Thyroid gland (tissue), 4 donors: ENCODE measurements at regions not wholly inside any gene's neighbourhood (a gene's known extent, or its start where the extent isn't known, plus 50 kb on each side); places are given as distances from the start of the nearest gene placed in this dataset.

ENCODE experiments used
- DNase-seq, 2 donors: peaks; one replicate each; pipeline ENCODE4 v3.0.0-alpha.2; 2019
- H3K27ac ChIP-seq, 3 donors: fragments of 200-600 bp; sonication (generic); 1 replicate in 2 of 3; 2 replicates in 1 of 3; pipeline ENCODE4 v1.5.1; 2016 to 2019; ENCODE audit warnings: mild to moderate bottlenecking in 1 of 3, moderate library complexity in 1 of 3
- H3K27me3 ChIP-seq: fragments of 200-600 bp; sonication (generic); one replicate; pipeline ENCODE4 v1.5.1; 2019
- H3K36me3 ChIP-seq, 2 donors: fragments of 200-600 bp; sonication (generic); one replicate each; pipeline ENCODE4 v1.5.1; 2016 to 2019
- H3K4me1 ChIP-seq, 2 donors: fragments of 200-600 bp; sonication (generic); one replicate each; pipeline ENCODE4 v1.5.1; 2017 to 2019
- H3K4me3 ChIP-seq, 3 donors: fragments of 200-600 bp; sonication (generic); replicated peaks in 1 of 3; 1 replicate in 2 of 3; 2 replicates in 1 of 3; pipeline ENCODE4 v1.5.1; 2016; ENCODE audit warnings: mild to moderate bottlenecking in 1 of 3
- H3K9me3 ChIP-seq: fragments of 200-600 bp; sonication (generic); one replicate; pipeline ENCODE4 v1.5.1; 2017
- CTCF ChIP-seq, 6 experiments: fragments of 200-600 bp in 3 of 6; fragments of 450-650 bp in 3 of 6; sonication (generic) in 3 of 6; IDR thresholded peaks; one replicate each; pipeline ENCODE4 v1.5.1; 2016 to 2019; ENCODE audit warnings: antibody characterized with exemption in 6 of 6, mild to moderate bottlenecking in 2 of 6, inconsistent platforms in 1 of 6, moderate library complexity in 1 of 6
- POLR2A ChIP-seq, 2 donors: fragments of 450-650 bp; IDR thresholded peaks; one replicate each; pipeline ENCODE4 v1.6.1; 2017; ENCODE audit warnings: antibody characterized with exemption in 2 of 2, mild to moderate bottlenecking in 2 of 2, moderate library complexity in 1 of 2
- WGBS, 2 donors: methylation state at CpG; one replicate each; pipeline ENCODE4 v1.1.5; 2017; 5-methylcytosine and 5-hydroxymethylcytosine counted together
- intact Hi-C: fragments of 100-400 bp; cut with DNase I; formaldehyde crosslinking; loops from one replicate; pipeline ENCODE4 v1.15.1; 2023

- intact Hi-C loops = no loop called here
- 90 to 91% methylated on average over 6 of the region's 6 CpGs for WGBS, 2 donors
- TF ChIP-seq POLR2A (IDR thresholded peaks at IDR 0.05) (no peak), CTCF (IDR thresholded peaks at IDR 0.05) (no peak)
Measured at GRCh38 chr11:116138280-116138679, 634.1 kb upstream of the CADM1 start.

GRCh38 chr11:116137753-116138152, 633.5 kb upstream of the CADM1 start:
- 68 to 69% methylated on average over 2 of the region's 2 CpGs for WGBS, 2 donors
- Histone ChIP-seq H3K36me3 (no peaks in the 10 kb centered on the region), H3K9me3 (no peaks in the 10 kb centered on the region), H3K4me3 (no peak overlapping the region), H3K27ac (no peak overlapping the region), H3K27me3 (no peaks in the 10 kb centered on the region), H3K4me1 (no peaks in the 10 kb centered on the region)
- intact Hi-C loops = no loop called here
- TF ChIP-seq POLR2A (IDR thresholded peaks at IDR 0.05) = no peak
- TF ChIP-seq CTCF (IDR thresholded peaks at IDR 0.05) = no peak
- no peak for DNase-seq

More at GRCh38 chr11:116138280-116138679, 634.1 kb upstream of the CADM1 start:
- H3K9me3 ChIP-seq = no peaks in the 10 kb centered on the region
- H3K36me3 ChIP-seq = no peaks in the 10 kb centered on the region
- no peaks in the 10 kb centered on the region for H3K27me3 ChIP-seq
- no peak for DNase-seq
- no peak overlapping the region for H3K4me3 ChIP-seq
- no peaks in the 10 kb centered on the region for H3K4me1 ChIP-seq
- H3K27ac ChIP-seq = no peak overlapping the region

GRCh38 chr11:116136987-116137674, 632.9 kb upstream of the CADM1 start:
- Histone ChIP-seq H3K27me3 (no peaks in the 10 kb centered on the region), H3K36me3 (no peaks in the 10 kb centered on the region), H3K4me1 (no peaks in the 10 kb centered on the region), H3K9me3 (no peaks in the 10 kb centered on the region), H3K4me3 (no peak overlapping the region), H3K27ac (no peak overlapping the region)
- intact Hi-C loops = no loop called here
- TF ChIP-seq CTCF (IDR thresholded peaks at IDR 0.05) (no peak), POLR2A (IDR thresholded peaks at IDR 0.05) (no peak)
- DNase-seq = no peak
- 62 to 72% methylated on average over 9 of the region's 9 CpGs for WGBS, 2 donors

GRCh38 chr11:116135891-116136290, 631.7 kb upstream of the CADM1 start:
- H3K27ac ChIP-seq = no peak overlapping the region
- WGBS, 2 donors = 90 to 91% methylated on average over 2 of the region's 2 CpGs
- intact Hi-C loops = no loop called here
- no peaks in the 10 kb centered on the region for H3K4me1 ChIP-seq
- H3K36me3 ChIP-seq = no peaks in the 10 kb centered on the region
- no peak overlapping the region for H3K4me3 ChIP-seq
- H3K27me3 ChIP-seq = no peaks in the 10 kb centered on the region
- TF ChIP-seq POLR2A (IDR thresholded peaks at IDR 0.05) = no peak
- no peak for DNase-seq
- no peaks in the 10 kb centered on the region for H3K9me3 ChIP-seq

GRCh38 chr11:116134450-116134849, 630.2 kb upstream of the CADM1 start:
- Histone ChIP-seq H3K9me3 (no peaks in the 10 kb centered on the region), H3K4me1 (no peaks in the 10 kb centered on the region), H3K4me3 (no peak overlapping the region), H3K27ac (no peak overlapping the region), H3K27me3 (no peaks in the 10 kb centered on the region), H3K36me3 (no peaks in the 10 kb centered on the region)
- intact Hi-C loops = no loop called here
- WGBS, 2 donors = 100% methylated on average over 1 of the region's 1 CpG
- no peak for TF ChIP-seq POLR2A (IDR thresholded peaks at IDR 0.05)
- no peak for TF ChIP-seq CTCF (IDR thresholded peaks at IDR 0.05)
- DNase-seq = no peak
